Loucy (cell line): ENCODE measurements at regions not wholly inside any gene's neighbourhood (a gene's known extent, or its start where the extent isn't known, plus 50 kb on each side); places are given as distances from the start of the nearest gene placed in this dataset.
A peak's percentile ranks its signal among the peaks of the same experiment; 100 is the strongest.

Experiments used
- H2AFZ ChIP-seq: fragments of 200-600 bp; sonication (generic); 2 replicates; pipeline ENCODE4 v1.6.0; 2016; ENCODE audit warnings: antibody characterized with exemption, mild to moderate bottlenecking, low read length, moderate library complexity
- H3F3A ChIP-seq: fragments of 200-600 bp; 2 replicates; pipeline ENCODE4 v1.6.0; 2016; ENCODE audit warnings: antibody characterized with exemption, low read depth, mild to moderate bottlenecking
- H3K27me3 ChIP-seq: fragments of 200-600 bp; sonication (generic); 2 replicates; pipeline ENCODE4 v1.6.1; 2014; ENCODE audit warnings: low read length, mild to moderate bottlenecking; ENCODE audit not compliant: insufficient read depth, poor library complexity, severe bottlenecking
- H3K36me3 ChIP-seq: fragments of 200-600 bp; sonication (generic); 2 replicates; pipeline ENCODE4 v1.6.1; 2016; ENCODE audit warnings: low read length; ENCODE audit not compliant: insufficient read depth
- H3K4me1 ChIP-seq: fragments of 200-600 bp; sonication (generic); 2 replicates; pipeline ENCODE4 v1.5.1; 2014; ENCODE audit warnings: low read length, mild to moderate bottlenecking; ENCODE audit not compliant: insufficient read depth, poor library complexity, severe bottlenecking
- H3K4me2 ChIP-seq: fragments of 200-600 bp; sonication (generic); 2 replicates; pipeline ENCODE4 v1.6.0; 2014; ENCODE audit warnings: antibody characterized with exemption, low read length, low read depth, mild to moderate bottlenecking; ENCODE audit not compliant: poor library complexity, severe bottlenecking
- H3K4me3 ChIP-seq: fragments of 200-600 bp; sonication (generic); 2 replicates; pipeline ENCODE4 v1.5.1; 2014; ENCODE audit warnings: low read length, mild to moderate bottlenecking, mixed read lengths; ENCODE audit not compliant: poor library complexity, severe bottlenecking
- H3K79me2 ChIP-seq: fragments of 200-600 bp; sonication (generic); 2 replicates; pipeline ENCODE4 v1.6.1; 2014; ENCODE audit warnings: low read length; ENCODE audit not compliant: insufficient read depth
- H3K9ac ChIP-seq: fragments of 200-600 bp; sonication (generic); 2 replicates; pipeline ENCODE4 v1.6.0; 2014; ENCODE audit warnings: mild to moderate bottlenecking, low read depth, low read length, moderate library complexity; ENCODE audit not compliant: poor library complexity, severe bottlenecking
- H3K9me2 ChIP-seq: fragments of 200-600 bp; sonication (generic); replicated peaks from 2 replicates; pipeline ENCODE4 v1.6.1; 2016; ENCODE audit warnings: low read depth, low read length, mixed read lengths
- H3K9me3 ChIP-seq: fragments of 200-600 bp; sonication (generic); 2 replicates; pipeline ENCODE4 v1.6.1; 2014; ENCODE audit warnings: mild to moderate bottlenecking, antibody characterized with exemption, low read length, low read depth; ENCODE audit not compliant: insufficient read depth
- H4K20me1 ChIP-seq: fragments of 200-600 bp; sonication (generic); 2 replicates; pipeline ENCODE4 v1.6.0; 2014; ENCODE audit warnings: antibody characterized with exemption, low read length, mild to moderate bottlenecking; ENCODE audit not compliant: insufficient read depth, poor library complexity, severe bottlenecking
- CTCF ChIP-seq: fragments of 200-600 bp; sonication (generic); conservative IDR thresholded peaks from 2 replicates; pipeline ENCODE4 v1.5.1; 2014; ENCODE audit warnings: mild to moderate bottlenecking, antibody characterized with exemption, low read length
- EZH2phosphoT487 ChIP-seq: fragments of 200-600 bp; IDR thresholded peaks from 2 replicates; pipeline ENCODE4 v1.6.1; 2018; ENCODE audit warnings: antibody characterized with exemption, mild to moderate bottlenecking, moderate library complexity, borderline replicate concordance

GRCh38 chr13:86462011-86462410 is 662.8 kb upstream of the SLITRK6 start:
- H2AFZ ChIP-seq = no peak overlapping the region

GRCh38 chr13:86464193-86464592 is 665.0 kb upstream of the SLITRK6 start:
- no peak overlapping the region for H2AFZ ChIP-seq
- H3K79me2 ChIP-seq = no peaks in the 10 kb centered on the region
- TF ChIP-seq CTCF (peak; percentile 42), EZH2phosphoT487 (no peak)
- no peaks in the 10 kb centered on the region for H4K20me1 ChIP-seq
- H3K4me3 ChIP-seq = no peak overlapping the region
- no peaks in the 10 kb centered on the region for H3K27me3 ChIP-seq
- no peak overlapping the region for H3K9ac ChIP-seq
- no peaks in the 10 kb centered on the region for H3K9me2 ChIP-seq
- H3K4me1 ChIP-seq = no peaks in the 10 kb centered on the region
- H3K9me3 ChIP-seq = no peaks in the 10 kb centered on the region
- H3K36me3 ChIP-seq = no peaks in the 10 kb centered on the region
- no peaks in the 10 kb centered on the region for H3F3A ChIP-seq
- no peak overlapping the region for H3K4me2 ChIP-seq

More at GRCh38 chr13:86462011-86462410, 662.8 kb upstream of the SLITRK6 start:
- Histone ChIP-seq H3K4me1 (no peaks in the 10 kb centered on the region), H3K79me2 (no peaks in the 10 kb centered on the region), H3K9ac (no peak overlapping the region), H3F3A (no peaks in the 10 kb centered on the region), H4K20me1 (no peaks in the 10 kb centered on the region), H3K4me3 (no peak overlapping the region), H3K9me3 (no peaks in the 10 kb centered on the region), H3K9me2 (no peaks in the 10 kb centered on the region), H3K4me2 (no peak overlapping the region), H3K36me3 (no peaks in the 10 kb centered on the region), H3K27me3 (no peaks in the 10 kb centered on the region)
- TF ChIP-seq EZH2phosphoT487 (no peak), CTCF (no peak)

DNA sequence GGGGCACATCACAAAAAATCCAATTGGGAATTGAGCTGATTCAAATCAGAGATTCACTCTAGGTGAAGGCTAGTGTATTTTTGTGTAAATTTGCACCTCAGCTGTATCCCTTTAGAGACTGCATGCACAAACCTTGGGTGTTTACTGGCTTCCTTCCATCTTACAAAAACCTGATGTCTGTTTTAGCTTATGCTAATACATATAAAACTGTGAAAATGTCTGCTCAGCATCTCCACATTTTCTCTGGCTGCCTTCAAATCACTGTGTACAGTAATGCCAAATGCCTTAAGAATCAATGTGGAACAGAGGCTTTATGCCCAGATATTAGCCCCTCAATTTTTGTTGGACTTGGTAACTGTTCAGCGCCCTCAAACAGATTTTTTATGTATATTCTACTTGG is 675.8 kb upstream of the SLITRK6 start:
- Histone ChIP-seq H3K9ac (no peak overlapping the region), H3K4me3 (no peak overlapping the region), H3K36me3 (no peaks in the 10 kb centered on the region), H3K9me2 (no peaks in the 10 kb centered on the region), H3K27me3 (no peaks in the 10 kb centered on the region), H3K4me1 (no peaks in the 10 kb centered on the region), H3K79me2 (no peaks in the 10 kb centered on the region), H3K9me3 (no peaks in the 10 kb centered on the region), H2AFZ (no peak overlapping the region), H3K4me2 (no peak overlapping the region), H3F3A (no peaks in the 10 kb centered on the region), H4K20me1 (no peaks in the 10 kb centered on the region)
- TF ChIP-seq CTCF (no peak), EZH2phosphoT487 (no peak)
